OCI-LY7 (cell line): ENCODE measurements at regions not wholly inside any gene's neighbourhood (a gene's known extent, or its start where the extent isn't known, plus 50 kb on each side); places are given as distances from the start of the nearest gene placed in this dataset.

Source experiments
- BruUV-seq: library from RNA; stranded (reverse); fragments of 400-500 nt; replicated peaks from 2 replicates; lab custom pipeline; 2021; lab: Mats Ljungman, UMichigan
- CTCF ChIA-PET: fragments of 300-600 bp; sonication (Branson Sonifier 250); formaldehyde crosslinking; loops from one replicate; lab custom pipeline; 2022; ENCODE audit warnings: antibody characterized with exemption; ENCODE audit not compliant: unreplicated experiment; lab: Charles Lee
- POLR2A ChIA-PET: fragments of 300-600 bp; sonication (Branson Sonifier 250); formaldehyde crosslinking; loops from one replicate; lab custom pipeline; 2022; ENCODE audit warnings: antibody characterized with exemption; lab: Charles Lee
- DNase-seq: peaks from one replicate; pipeline ENCODE4 v3.0.0-alpha.2; 2015; ENCODE audit warnings: low spot score
- H2AFZ ChIP-seq: fragments of 200-600 bp; sonication (generic), shearing (Covaris generic); 2 replicates; pipeline ENCODE4 v1.6.1; 2014; ENCODE audit warnings: mild to moderate bottlenecking, antibody characterized with exemption, low read length, moderate library complexity
- H3K27ac ChIP-seq: fragments of 200-600 bp; sonication (generic); 2 replicates; pipeline ENCODE4 v1.5.1; 2014; ENCODE audit warnings: mixed run types, low read depth, mild to moderate bottlenecking, moderate library complexity, low read length, inconsistent platforms; ENCODE audit not compliant: poor library complexity, severe bottlenecking
- H3K36me3 ChIP-seq: fragments of 200-600 bp; sonication (generic); 2 replicates; pipeline ENCODE4 v1.6.1; 2014; ENCODE audit warnings: mild to moderate bottlenecking, antibody characterized with exemption, low read length, moderate library complexity, mixed read lengths; ENCODE audit not compliant: insufficient read depth
- H3K4me1 ChIP-seq: fragments of 200-600 bp; sonication (generic); 2 replicates; pipeline ENCODE4 v1.5.1; 2014; ENCODE audit warnings: mild to moderate bottlenecking, low read length; ENCODE audit not compliant: insufficient read depth, poor library complexity, severe bottlenecking
- H3K4me2 ChIP-seq: fragments of 200-600 bp; sonication (generic); 2 replicates; pipeline ENCODE4 v1.6.1; 2014; ENCODE audit warnings: mild to moderate bottlenecking, low read length
- H3K4me3 ChIP-seq: fragments of 200-600 bp; sonication (generic); 2 replicates; pipeline ENCODE4 v1.5.1; 2014; ENCODE audit warnings: mild to moderate bottlenecking, low read depth, low read length; ENCODE audit not compliant: poor library complexity, severe bottlenecking
- H3K79me2 ChIP-seq: fragments of 200-600 bp; sonication (generic); 2 replicates; pipeline ENCODE4 v1.6.1; 2016; ENCODE audit warnings: low read depth, mild to moderate bottlenecking, low read length, moderate library complexity, mixed read lengths; ENCODE audit not compliant: insufficient read depth
- H3K9me2 ChIP-seq: fragments of 200-600 bp; sonication (generic); 2 replicates; pipeline ENCODE4 v1.6.1; 2016; ENCODE audit warnings: mild to moderate bottlenecking, low read length, mixed read lengths; ENCODE audit not compliant: insufficient read depth
- H3K9me3 ChIP-seq: fragments of 200-600 bp; sonication (generic); 2 replicates; pipeline ENCODE4 v1.6.1; 2014; ENCODE audit warnings: mild to moderate bottlenecking, mixed run types, low read length, mixed read lengths
- H4K20me1 ChIP-seq: fragments of 200-600 bp; sonication (generic); 2 replicates; pipeline ENCODE4 v1.6.1; 2014; ENCODE audit warnings: mild to moderate bottlenecking, antibody characterized with exemption, low read length, moderate library complexity, mixed read lengths; ENCODE audit not compliant: insufficient read depth
- CTCF ChIP-seq: fragments of 200-600 bp; sonication (generic); conservative IDR thresholded peaks from 2 replicates; pipeline ENCODE4 v1.5.1; 2014; ENCODE audit warnings: mild to moderate bottlenecking, antibody characterized with exemption, low read length, moderate library complexity, mixed read lengths
- EZH2phosphoT487 ChIP-seq: fragments of 200-600 bp; sonication (generic); IDR thresholded peaks from 2 replicates; pipeline ENCODE4 v1.6.1; 2018; ENCODE audit warnings: low read depth, borderline replicate concordance, mild to moderate bottlenecking, mixed run types, antibody characterized with exemption, low read length, moderate library complexity, mixed read lengths
- intact Hi-C: fragments of 100-400 bp; cut with micrococcal nuclease; formaldehyde crosslinking; loops from one replicate; pipeline ENCODE4 v1.10.0; 2022; ENCODE audit not compliant: unreplicated experiment

GRCh38 chr14:98947911-98948595 lies 323.9 kb downstream of the BCL11B start:
- no peak overlapping the region for H3K4me3 ChIP-seq
- TF ChIP-seq EZH2phosphoT487 (no peak), CTCF (no peak)
- DNase-seq = no peak
- intact Hi-C loops = no loop called here
- H4K20me1 ChIP-seq = no peaks in the 10 kb centered on the region
- BruUV-seq = no TSS peak
- CTCF ChIA-PET = no interaction called here
- H3K27ac ChIP-seq = no peak overlapping the region
- POLR2A ChIA-PET = interaction anchor here (0.5 to 0.6 kb wide), 2 partner anchors 173 to 1617 kb away, joined by 3 to 4 read pairs; no protein-coding TSS in a partner anchor
- no peaks in the 10 kb centered on the region for H3K9me3 ChIP-seq
- no peak overlapping the region for H2AFZ ChIP-seq
- no peak overlapping the region for H3K4me2 ChIP-seq
- H3K79me2 ChIP-seq = no peaks in the 10 kb centered on the region
- no peaks in the 10 kb centered on the region for H3K4me1 ChIP-seq
- no peaks in the 10 kb centered on the region for H3K9me2 ChIP-seq
- no peaks in the 10 kb centered on the region for H3K36me3 ChIP-seq

DNA sequence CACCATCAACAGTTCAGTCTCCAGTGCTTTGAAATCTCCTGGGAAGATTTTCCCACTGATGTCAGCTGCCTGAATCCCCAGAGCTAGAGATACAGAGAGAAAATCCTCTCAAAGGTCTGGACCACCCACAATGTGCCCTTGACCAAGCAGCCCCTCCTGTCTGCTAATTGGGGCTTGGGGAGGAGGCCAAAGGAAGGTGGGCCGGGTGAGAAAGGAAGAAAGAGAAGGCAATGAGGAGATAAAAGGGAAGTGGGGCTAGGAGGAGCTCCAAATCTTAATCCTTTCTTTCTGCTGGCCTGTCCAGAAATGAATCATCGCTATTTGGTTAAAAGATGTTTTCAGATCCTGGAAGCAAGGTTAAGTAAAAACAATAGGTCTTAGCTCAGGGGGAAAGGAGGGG lies 322.9 kb downstream of the BCL11B start:
- Histone ChIP-seq H3K79me2 (no peaks in the 10 kb centered on the region), H4K20me1 (no peaks in the 10 kb centered on the region), H3K9me3 (no peaks in the 10 kb centered on the region), H3K4me2 (no peak overlapping the region), H3K36me3 (no peaks in the 10 kb centered on the region), H3K4me1 (no peaks in the 10 kb centered on the region), H3K27ac (no peak overlapping the region), H3K9me2 (no peaks in the 10 kb centered on the region), H3K4me3 (no peak overlapping the region), H2AFZ (no peak overlapping the region)
- intact Hi-C loops = no loop called here
- TF ChIP-seq CTCF = no peak
- TF ChIP-seq EZH2phosphoT487 = no peak
- ChIA-PET CTCF (interaction anchor here (0.6 kb wide), 1 partner anchor 47 kb away, joined by 3 read pairs; no protein-coding TSS in a partner anchor), POLR2A (interaction anchor here (0.6 kb wide), 1 partner anchor 334 kb away, joined by 4 read pairs; no protein-coding TSS in a partner anchor)
- DNase-seq = no peak
- BruUV-seq = no TSS peak
